ENCODE measurements at regions not wholly inside any gene's neighbourhood (a gene's known extent, or its start where the extent isn't known, plus 50 kb on each side); places are given as distances from the start of the nearest gene placed in this dataset.

DNA sequence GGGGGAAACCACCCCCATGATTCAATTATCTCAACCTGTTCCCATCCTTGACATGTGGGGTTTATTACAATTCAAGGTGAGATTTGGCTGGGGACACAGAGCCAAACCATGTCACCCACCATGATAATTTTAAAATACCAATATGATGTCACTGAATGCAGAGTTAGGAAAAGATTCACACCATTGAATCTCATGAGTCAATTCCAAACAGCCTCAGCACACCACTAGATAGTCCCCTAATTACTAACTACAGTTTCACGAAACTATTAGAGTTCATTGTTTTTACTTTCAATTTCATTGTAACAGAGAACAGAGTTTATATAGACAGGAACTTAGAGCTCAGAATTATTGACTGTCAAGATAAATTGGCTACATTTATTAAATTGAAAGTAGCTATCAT lies 410.2 kb downstream of the FAM47A start:
- TF ChIP-seq, protein P1, sequence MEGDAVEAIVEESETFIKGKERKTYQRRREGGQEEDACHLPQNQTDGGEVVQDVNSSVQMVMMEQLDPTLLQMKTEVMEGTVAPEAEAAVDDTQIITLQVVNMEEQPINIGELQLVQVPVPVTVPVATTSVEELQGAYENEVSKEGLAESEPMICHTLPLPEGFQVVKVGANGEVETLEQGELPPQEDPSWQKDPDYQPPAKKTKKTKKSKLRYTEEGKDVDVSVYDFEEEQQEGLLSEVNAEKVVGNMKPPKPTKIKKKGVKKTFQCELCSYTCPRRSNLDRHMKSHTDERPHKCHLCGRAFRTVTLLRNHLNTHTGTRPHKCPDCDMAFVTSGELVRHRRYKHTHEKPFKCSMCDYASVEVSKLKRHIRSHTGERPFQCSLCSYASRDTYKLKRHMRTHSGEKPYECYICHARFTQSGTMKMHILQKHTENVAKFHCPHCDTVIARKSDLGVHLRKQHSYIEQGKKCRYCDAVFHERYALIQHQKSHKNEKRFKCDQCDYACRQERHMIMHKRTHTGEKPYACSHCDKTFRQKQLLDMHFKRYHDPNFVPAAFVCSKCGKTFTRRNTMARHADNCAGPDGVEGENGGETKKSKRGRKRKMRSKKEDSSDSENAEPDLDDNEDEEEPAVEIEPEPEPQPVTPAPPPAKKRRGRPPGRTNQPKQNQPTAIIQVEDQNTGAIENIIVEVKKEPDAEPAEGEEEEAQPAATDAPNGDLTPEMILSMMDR (IDR thresholded peaks at IDR 0.05), result no peak
- TF ChIP-seq POLR2A (IDR thresholded peaks at IDR 0.05), result no peak

Data from esophagus squamous epithelium (tissue), 4 donors.